ENCODE measurements at regions not wholly inside any gene's neighbourhood (a gene's known extent, or its start where the extent isn't known, plus 50 kb on each side); places are given as distances from the start of the nearest gene placed in this dataset.

DNA sequence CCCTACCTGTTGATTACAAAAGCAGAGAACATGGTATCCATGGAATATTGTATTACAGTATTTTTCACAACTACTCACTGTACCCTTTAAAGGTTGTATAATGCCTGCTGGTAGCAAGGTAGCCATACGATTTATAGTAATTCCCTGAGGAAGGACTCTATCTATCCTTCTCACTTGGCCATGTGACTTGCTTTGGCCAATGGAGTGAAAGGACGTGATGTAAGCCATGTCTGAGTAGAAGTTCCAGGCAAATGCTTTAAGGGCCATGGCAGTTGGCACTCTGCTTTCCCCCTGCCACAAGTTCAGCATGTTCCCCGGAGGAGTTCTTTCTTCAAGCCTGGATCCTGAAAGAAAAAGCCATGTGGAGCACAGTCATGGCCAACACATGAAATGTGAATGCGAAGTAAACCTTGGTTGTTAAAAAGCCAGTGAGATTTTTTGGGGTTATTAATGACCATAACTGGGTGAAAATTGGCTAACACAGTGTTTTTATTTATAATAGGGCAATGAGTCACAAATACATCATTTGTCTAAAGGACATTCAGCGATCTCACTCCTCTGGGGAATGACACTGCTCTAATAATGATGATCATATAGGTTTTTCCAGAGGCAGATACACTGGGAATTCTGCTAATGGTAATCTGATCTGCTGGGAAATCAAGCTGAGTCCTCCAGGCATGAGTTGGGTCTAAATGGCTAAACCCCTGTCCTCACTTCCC lies 67.4 kb upstream of the SLC38A2 start:
- WGBS, 2 donors = 95% methylated on average over 5 of the region's 5 CpGs
- no peak for ATAC-seq (ENCODE audit: insufficient read depth, low FRiP score)
- TF ChIP-seq, protein P1, sequence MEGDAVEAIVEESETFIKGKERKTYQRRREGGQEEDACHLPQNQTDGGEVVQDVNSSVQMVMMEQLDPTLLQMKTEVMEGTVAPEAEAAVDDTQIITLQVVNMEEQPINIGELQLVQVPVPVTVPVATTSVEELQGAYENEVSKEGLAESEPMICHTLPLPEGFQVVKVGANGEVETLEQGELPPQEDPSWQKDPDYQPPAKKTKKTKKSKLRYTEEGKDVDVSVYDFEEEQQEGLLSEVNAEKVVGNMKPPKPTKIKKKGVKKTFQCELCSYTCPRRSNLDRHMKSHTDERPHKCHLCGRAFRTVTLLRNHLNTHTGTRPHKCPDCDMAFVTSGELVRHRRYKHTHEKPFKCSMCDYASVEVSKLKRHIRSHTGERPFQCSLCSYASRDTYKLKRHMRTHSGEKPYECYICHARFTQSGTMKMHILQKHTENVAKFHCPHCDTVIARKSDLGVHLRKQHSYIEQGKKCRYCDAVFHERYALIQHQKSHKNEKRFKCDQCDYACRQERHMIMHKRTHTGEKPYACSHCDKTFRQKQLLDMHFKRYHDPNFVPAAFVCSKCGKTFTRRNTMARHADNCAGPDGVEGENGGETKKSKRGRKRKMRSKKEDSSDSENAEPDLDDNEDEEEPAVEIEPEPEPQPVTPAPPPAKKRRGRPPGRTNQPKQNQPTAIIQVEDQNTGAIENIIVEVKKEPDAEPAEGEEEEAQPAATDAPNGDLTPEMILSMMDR (IDR thresholded peaks at IDR 0.05; ENCODE audit: control extremely low read depth, extremely low read depth) = no peak

DNA sequence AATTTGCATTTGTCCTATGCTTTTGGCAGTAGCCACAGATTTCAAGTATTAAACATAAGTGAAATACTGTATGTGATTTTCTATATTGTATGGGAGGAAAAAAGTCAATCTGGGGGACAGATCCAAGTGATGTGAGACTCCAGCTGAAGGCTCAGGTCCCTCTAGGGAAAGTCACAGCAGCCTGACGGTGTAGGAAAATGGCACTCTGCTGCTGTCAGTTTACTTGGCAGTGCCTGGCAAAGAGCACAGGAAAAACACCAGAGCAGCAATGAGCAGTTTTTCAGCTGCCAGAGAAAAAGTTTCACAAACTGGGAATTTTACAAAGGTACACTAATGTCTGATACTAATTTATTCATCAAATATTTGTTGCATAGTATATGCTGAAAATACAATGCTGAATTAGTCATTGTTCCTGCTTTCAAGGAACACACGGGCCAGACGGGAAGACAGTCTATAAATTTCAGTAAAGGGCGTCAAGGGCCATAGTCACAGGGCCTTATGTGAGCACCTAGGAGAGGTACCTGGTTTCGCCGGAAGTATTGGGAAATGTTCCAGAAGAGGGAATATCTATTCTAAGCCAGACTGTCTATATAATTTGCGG lies 66.2 kb upstream of the SLC38A2 start:
- Histone ChIP-seq H3K36me3 (ENCODE audit: control insufficient read depth in 4 of 4, insufficient read depth in 4 of 4, low read length in 4 of 4) (no peaks in the 10 kb centered on the region), H3K27ac (ENCODE audit: low read depth in 1 of 2, low read length in 1 of 2) (no peak overlapping the region), H3K9ac (ENCODE audit: insufficient read depth in 1 of 2, low read length in 2 of 2) (no peak overlapping the region), H3K9me3 (ENCODE audit: control insufficient read depth in 4 of 4, insufficient read depth in 3 of 4, low read length in 3 of 4) (no peaks in the 10 kb centered on the region), H3K4me1 (ENCODE audit: control insufficient read depth in 5 of 5, insufficient read depth in 5 of 5, low read length in 5 of 5) (peaks cover 0 to 10% (median 3%) of the 10 kb centered on the region in 5 donors), H3K4me3 (no peak overlapping the region), H3K27me3 (ENCODE audit: control insufficient read depth in 3 of 3, insufficient read depth in 3 of 3, low read length in 2 of 3) (no peaks in the 10 kb centered on the region)
- WGBS, 2 donors = 79 to 93% methylated on average over 7 of the region's 7 CpGs
- TF ChIP-seq, protein P1 (IDR thresholded peaks at IDR 0.05; ENCODE audit: control extremely low read depth, extremely low read depth) = no peak
- DNase-seq (no peak), ATAC-seq (ENCODE audit: insufficient read depth, low FRiP score) (no peak)

More for the DNA sequence above, 67.4 kb upstream of the SLC38A2 start:
- H3K9me3 ChIP-seq (ENCODE audit: control insufficient read depth in 4 of 4, insufficient read depth in 3 of 4, low read length in 3 of 4) = no peaks in the 10 kb centered on the region
- H3K9ac ChIP-seq (ENCODE audit: insufficient read depth in 1 of 2, low read length in 2 of 2) = no peak overlapping the region
- H3K4me1 ChIP-seq (ENCODE audit: control insufficient read depth in 5 of 5, insufficient read depth in 5 of 5, low read length in 5 of 5) = peaks cover 0 to 8% (median 3%) of the 10 kb centered on the region in 5 donors
- H3K27ac ChIP-seq (ENCODE audit: low read depth in 1 of 2, low read length in 1 of 2) = no peak overlapping the region
- H3K36me3 ChIP-seq (ENCODE audit: control insufficient read depth in 4 of 4, insufficient read depth in 4 of 4, low read length in 4 of 4) = no peaks in the 10 kb centered on the region
- no peak overlapping the region for H3K4me3 ChIP-seq
- DNase-seq = no peak
- H3K27me3 ChIP-seq (ENCODE audit: control insufficient read depth in 3 of 3, insufficient read depth in 3 of 3, low read length in 2 of 3) = no peaks in the 10 kb centered on the region

DNA sequence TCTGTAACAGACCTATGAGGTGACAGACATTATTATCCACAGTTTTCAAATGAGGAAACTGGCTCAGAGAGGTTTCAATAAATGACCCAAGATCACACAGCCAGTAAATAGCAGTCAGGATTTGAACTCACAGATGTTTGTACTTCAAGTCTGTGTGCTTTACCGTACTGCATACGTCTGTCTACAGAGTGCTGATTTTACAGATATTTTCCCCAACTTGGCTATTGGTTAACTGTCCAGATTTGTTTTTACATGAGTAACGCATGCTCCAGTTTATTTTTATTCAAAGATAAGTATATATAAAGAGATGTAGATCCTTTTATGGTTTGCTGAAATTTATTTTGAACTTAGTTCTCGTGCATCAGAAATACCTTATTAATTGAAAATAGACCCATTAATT lies 65.7 kb upstream of the SLC38A2 start:
- Histone ChIP-seq H3K9ac (ENCODE audit: insufficient read depth in 1 of 2, low read length in 2 of 2) (no peak overlapping the region), H3K27me3 (ENCODE audit: control insufficient read depth in 3 of 3, insufficient read depth in 3 of 3, low read length in 2 of 3) (no peaks in the 10 kb centered on the region), H3K27ac (ENCODE audit: low read depth in 1 of 2, low read length in 1 of 2) (no peak overlapping the region), H3K4me3 (no peak overlapping the region), H3K36me3 (ENCODE audit: control insufficient read depth in 4 of 4, insufficient read depth in 4 of 4, low read length in 4 of 4) (no peaks in the 10 kb centered on the region), H3K9me3 (ENCODE audit: control insufficient read depth in 4 of 4, insufficient read depth in 3 of 4, low read length in 3 of 4) (no peaks in the 10 kb centered on the region), H3K4me1 (ENCODE audit: control insufficient read depth in 5 of 5, insufficient read depth in 5 of 5, low read length in 5 of 5) (peaks cover 0 to 10% (median 3%) of the 10 kb centered on the region in 5 donors)
- TF ChIP-seq, protein P1 (IDR thresholded peaks at IDR 0.05; ENCODE audit: control extremely low read depth, extremely low read depth) = no peak
- no peak for ATAC-seq (ENCODE audit: insufficient read depth, low FRiP score)
- WGBS, 2 donors = 92 to 95% methylated on average over 4 of the region's 4 CpGs
- DNase-seq = no peak
